PC-9 (cell line): ENCODE measurements at regions not wholly inside any gene's neighbourhood (a gene's known extent, or its start where the extent isn't known, plus 50 kb on each side); places are given as distances from the start of the nearest gene placed in this dataset.

Experiments
- BruUV-seq: library from RNA; stranded (reverse); fragments of 400-500 nt; replicated peaks from 2 replicates; lab custom pipeline; 2021; lab: Mats Ljungman, UMichigan
- CTCF ChIA-PET: fragments of 300-600 bp; sonication (Branson Sonifier 250); formaldehyde crosslinking; loops from one replicate; lab custom pipeline; 2022; ENCODE audit warnings: antibody characterized with exemption; lab: Charles Lee
- POLR2A ChIA-PET: fragments of 300-600 bp; sonication (Branson Sonifier 250); formaldehyde crosslinking; loops from one replicate; lab custom pipeline; 2022; ENCODE audit warnings: antibody characterized with exemption; ENCODE audit not compliant: unreplicated experiment; lab: Charles Lee
- DNase-seq, 2 experiments: peaks; one replicate each; pipeline versions ENCODE4 v3.0.0 to v3.0.0-alpha.2; 2015 to 2022; ENCODE audit warnings: mixed read lengths in 1 of 2
- H2AFZ ChIP-seq: fragments of 200-600 bp; sonication (generic); 2 replicates; pipeline ENCODE4 v1.8.1; 2017; ENCODE audit warnings: antibody characterized with exemption
- H3F3A ChIP-seq: fragments of 200-600 bp; sonication (generic); 2 replicates; pipeline ENCODE4 v1.8.1; 2017; ENCODE audit warnings: antibody characterized with exemption, mild to moderate bottlenecking, low read depth; ENCODE audit not compliant: insufficient read depth
- H3K27ac ChIP-seq: fragments of 200-600 bp; sonication (generic); 2 replicates; pipeline ENCODE4 v1.6.1; 2016; ENCODE audit warnings: mixed run types
- H3K27me3 ChIP-seq: fragments of 200-600 bp; sonication (generic); 2 replicates; pipeline ENCODE4 v1.6.1; 2016; ENCODE audit warnings: low read depth, mixed run types; ENCODE audit not compliant: insufficient read depth
- H3K36me3 ChIP-seq: fragments of 200-600 bp; sonication (generic); 2 replicates; pipeline ENCODE4 v1.6.1; 2016; ENCODE audit warnings: low read depth, mixed run types
- H3K4me1 ChIP-seq: fragments of 200-600 bp; sonication (generic); replicated peaks from 2 replicates; pipeline ENCODE4 v1.6.1; 2016; ENCODE audit warnings: mixed run types; ENCODE audit not compliant: insufficient read depth
- H3K4me2 ChIP-seq: fragments of 200-600 bp; sonication (generic); 2 replicates; pipeline ENCODE4 v1.6.1; 2017; ENCODE audit warnings: mixed run types
- H3K4me3 ChIP-seq: fragments of 200-600 bp; sonication (generic); 2 replicates; pipeline ENCODE4 v1.6.1; 2016; ENCODE audit warnings: mixed run types
- H3K79me2 ChIP-seq: fragments of 200-600 bp; sonication (generic); 2 replicates; pipeline ENCODE4 v1.6.1; 2017; ENCODE audit warnings: low read depth, mixed run types
- H3K9me2 ChIP-seq: fragments of 200-600 bp; sonication (generic); 2 replicates; pipeline ENCODE4 v1.8.1; 2017; ENCODE audit warnings: mild to moderate bottlenecking; ENCODE audit not compliant: insufficient read depth
- H3K9me3 ChIP-seq: fragments of 200-600 bp; sonication (generic); 2 replicates; pipeline ENCODE4 v1.8.1; 2016; ENCODE audit warnings: low read depth; ENCODE audit not compliant: insufficient read depth
- H4K20me1 ChIP-seq: fragments of 200-600 bp; sonication (generic); 2 replicates; pipeline ENCODE4 v1.8.1; 2017; ENCODE audit not compliant: insufficient read depth
- EZH2 ChIP-seq: fragments of 200-600 bp; sonication (generic); IDR thresholded peaks from 2 replicates; pipeline ENCODE4 v1.8.0; 2017; ENCODE audit warnings: antibody characterized with exemption, low read depth
- intact Hi-C: fragments of 100-400 bp; cut with micrococcal nuclease; formaldehyde crosslinking; loops from one replicate; pipeline ENCODE4 v1.10.0; 2022; ENCODE audit not compliant: unreplicated experiment
- TF ChIP-seq, protein P1 (sequence below): fragments of 200-600 bp; sonication (generic); conservative IDR thresholded peaks from 2 replicates; pipeline ENCODE4 v1.6.1; 2017; ENCODE audit warnings: mixed run types, antibody characterized with exemption, mild to moderate bottlenecking, moderate library complexity

DNA sequence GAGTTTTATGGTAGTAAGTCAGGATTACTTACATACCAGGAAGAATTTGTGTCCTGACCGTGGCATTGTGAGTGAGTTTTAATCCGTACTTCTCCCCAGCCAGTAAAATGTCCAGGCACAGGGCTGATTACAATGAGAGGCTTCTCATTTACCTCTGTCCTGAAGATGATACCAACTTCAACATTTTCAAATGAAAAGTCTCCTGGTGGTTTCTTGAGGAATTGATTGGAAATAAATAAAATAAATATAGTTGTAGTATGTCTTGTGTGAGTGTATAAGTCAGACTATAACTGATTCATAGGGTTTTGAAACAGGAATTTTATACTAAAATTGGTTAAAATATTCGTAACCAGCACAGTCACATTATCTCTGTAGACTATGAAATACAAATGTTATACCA lies 382.5 kb downstream of the ETS1 start:
- POLR2A ChIA-PET, result no interaction called here
- Histone ChIP-seq H3K27me3 (no peaks in the 10 kb centered on the region), H3F3A (peaks cover 42% of the 10 kb centered on the region), H4K20me1 (no peaks in the 10 kb centered on the region), H3K9me3 (peaks cover 22% of the 10 kb centered on the region; the same call in 1 of the 2 replicates), H3K27ac (peak overlapping the region; percentile 100; the same call in 1 of the 2 replicates), H3K9me2 (no peaks in the 10 kb centered on the region), H2AFZ (no peak overlapping the region), H3K4me2 (no peak overlapping the region), H3K79me2 (no peaks in the 10 kb centered on the region), H3K4me3 (no peak overlapping the region), H3K36me3 (peaks cover 11% of the 10 kb centered on the region), H3K4me1 (peaks cover 43% of the 10 kb centered on the region)
- CTCF ChIA-PET, result no interaction called here
- DNase-seq, result no peak
- no TSS peak for BruUV-seq
- intact Hi-C loops, result loop anchor here (5.0 kb wide), 1 partner anchor 33 kb away; no protein-coding TSS in a partner anchor
- no peak for TF ChIP-seq EZH2
- TF ChIP-seq, protein P1, sequence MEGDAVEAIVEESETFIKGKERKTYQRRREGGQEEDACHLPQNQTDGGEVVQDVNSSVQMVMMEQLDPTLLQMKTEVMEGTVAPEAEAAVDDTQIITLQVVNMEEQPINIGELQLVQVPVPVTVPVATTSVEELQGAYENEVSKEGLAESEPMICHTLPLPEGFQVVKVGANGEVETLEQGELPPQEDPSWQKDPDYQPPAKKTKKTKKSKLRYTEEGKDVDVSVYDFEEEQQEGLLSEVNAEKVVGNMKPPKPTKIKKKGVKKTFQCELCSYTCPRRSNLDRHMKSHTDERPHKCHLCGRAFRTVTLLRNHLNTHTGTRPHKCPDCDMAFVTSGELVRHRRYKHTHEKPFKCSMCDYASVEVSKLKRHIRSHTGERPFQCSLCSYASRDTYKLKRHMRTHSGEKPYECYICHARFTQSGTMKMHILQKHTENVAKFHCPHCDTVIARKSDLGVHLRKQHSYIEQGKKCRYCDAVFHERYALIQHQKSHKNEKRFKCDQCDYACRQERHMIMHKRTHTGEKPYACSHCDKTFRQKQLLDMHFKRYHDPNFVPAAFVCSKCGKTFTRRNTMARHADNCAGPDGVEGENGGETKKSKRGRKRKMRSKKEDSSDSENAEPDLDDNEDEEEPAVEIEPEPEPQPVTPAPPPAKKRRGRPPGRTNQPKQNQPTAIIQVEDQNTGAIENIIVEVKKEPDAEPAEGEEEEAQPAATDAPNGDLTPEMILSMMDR, result no peak

DNA sequence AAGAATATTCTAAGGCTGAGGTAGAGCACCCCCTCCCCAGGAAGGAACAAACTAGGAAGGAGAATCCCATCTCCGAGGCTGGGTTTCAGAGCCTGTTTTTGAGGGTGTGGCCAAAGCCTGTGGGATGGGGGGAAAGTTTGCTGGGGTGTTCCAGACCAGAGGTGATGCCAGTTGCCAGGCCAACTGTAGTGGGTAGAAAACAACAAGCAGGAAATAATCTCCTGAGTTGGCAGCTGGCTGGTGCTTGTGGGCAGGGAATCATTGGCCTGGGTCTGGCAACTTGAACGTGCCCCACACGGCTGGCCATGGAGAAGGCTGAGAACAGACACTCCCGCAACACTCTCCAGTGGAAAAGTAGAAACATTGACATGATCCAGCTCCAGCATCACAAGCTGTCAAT lies 385.6 kb downstream of the ETS1 start:
- ChIA-PET POLR2A (no interaction called here), CTCF (no interaction called here)
- H3K4me3 ChIP-seq, result no peak overlapping the region
- no peaks in the 10 kb centered on the region for H4K20me1 ChIP-seq
- H3K79me2 ChIP-seq, result no peaks in the 10 kb centered on the region
- no peak overlapping the region for H3K27ac ChIP-seq
- intact Hi-C loops, result no loop called here
- no TSS peak for BruUV-seq
- DNase-seq, result no peak
- peaks cover 11% of the 10 kb centered on the region for H3K36me3 ChIP-seq
- peaks cover 13% of the 10 kb centered on the region for H3F3A ChIP-seq
- TF ChIP-seq, protein P1, result no peak
- H3K9me2 ChIP-seq, result no peaks in the 10 kb centered on the region
- H3K4me1 ChIP-seq, result peaks cover 14% of the 10 kb centered on the region
- peaks cover 16% of the 10 kb centered on the region; the same call in 1 of the 2 replicates for H3K9me3 ChIP-seq
- no peak overlapping the region for H3K4me2 ChIP-seq
- peak overlapping the region; percentile 55; the same call in 1 of the 2 replicates for H2AFZ ChIP-seq
- H3K27me3 ChIP-seq, result no peaks in the 10 kb centered on the region

DNA sequence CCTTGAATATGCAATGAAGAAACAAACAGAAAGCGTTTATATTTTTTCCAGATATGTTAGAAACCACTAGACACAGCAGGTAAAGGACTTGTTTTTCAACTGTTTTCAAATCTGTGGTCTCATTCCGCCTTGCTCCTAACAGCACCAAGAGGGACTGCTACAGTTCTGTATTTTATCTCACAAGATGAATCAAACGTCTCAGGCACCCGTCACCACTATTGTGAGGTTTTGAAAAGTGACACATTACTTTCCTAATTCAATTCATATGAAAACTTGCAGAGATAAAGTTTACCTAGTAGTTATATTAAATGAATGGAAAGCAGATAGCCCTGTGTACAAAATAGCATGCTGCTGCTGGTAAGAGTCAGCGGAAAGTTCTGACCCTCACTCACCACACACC lies 386.3 kb downstream of the ETS1 start:
- CTCF ChIA-PET, result no interaction called here
- H4K20me1 ChIP-seq, result no peaks in the 10 kb centered on the region
- H3K9me2 ChIP-seq, result no peaks in the 10 kb centered on the region
- intact Hi-C loops, result no loop called here
- H3K79me2 ChIP-seq, result no peaks in the 10 kb centered on the region
- TF ChIP-seq, protein P1, result no peak
- no peak for TF ChIP-seq EZH2
- no peaks in the 10 kb centered on the region for H3K27me3 ChIP-seq
- no peak overlapping the region for H3K27ac ChIP-seq
- H3K9me3 ChIP-seq, result peaks cover 8% of the 10 kb centered on the region; the same call in 1 of the 2 replicates
- POLR2A ChIA-PET, result no interaction called here
- no peak overlapping the region for H2AFZ ChIP-seq
- no peak overlapping the region for H3K4me2 ChIP-seq
- peaks cover 11% of the 10 kb centered on the region for H3K36me3 ChIP-seq
- BruUV-seq, result no TSS peak
- peaks cover 6% of the 10 kb centered on the region; the same call in 1 of the 2 replicates for H3K4me1 ChIP-seq
- no peak for DNase-seq
- H3F3A ChIP-seq, result peaks cover 5% of the 10 kb centered on the region; the same call in 1 of the 2 replicates
- H3K4me3 ChIP-seq, result no peak overlapping the region
